HG03354 (cell line): ENCODE measurements at regions not wholly inside any gene's neighbourhood (a gene's known extent, or its start where the extent isn't known, plus 50 kb on each side); places are given as distances from the start of the nearest gene placed in this dataset.

ENCODE experiments used
- ATAC-seq: cut with Tn5 transposase; IDR thresholded peaks from one replicate; pipeline ENCODE4 v1.9.1; 2021; ENCODE audit warnings: mild to moderate bottlenecking; ENCODE audit not compliant: unreplicated experiment, poor library complexity, severe bottlenecking

GRCh38 chr17:79506150-79506870 is 104.5 kb downstream of the RBFOX3 start:
- ATAC-seq, result no peak

DNA sequence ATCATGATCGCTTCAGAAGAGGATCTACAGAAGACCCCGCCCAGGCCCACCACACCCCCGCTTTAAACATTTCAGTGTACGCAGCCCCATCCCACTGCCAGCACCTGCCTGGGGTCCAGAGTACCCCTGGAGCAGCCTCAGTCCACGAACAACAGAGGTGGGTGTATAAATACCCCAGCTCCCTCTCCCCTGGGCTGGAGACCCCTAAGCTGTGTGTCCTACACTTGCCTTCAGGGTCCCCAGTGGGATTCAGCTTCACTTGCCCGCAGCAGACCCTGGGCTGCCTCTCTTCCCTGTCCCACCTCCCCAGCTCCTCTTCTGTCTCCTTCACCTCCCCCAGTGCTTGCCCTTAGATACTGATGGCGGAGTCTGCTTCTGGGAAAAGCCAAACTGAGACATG is 105.7 kb downstream of the RBFOX3 start:
- no peak for ATAC-seq

DNA sequence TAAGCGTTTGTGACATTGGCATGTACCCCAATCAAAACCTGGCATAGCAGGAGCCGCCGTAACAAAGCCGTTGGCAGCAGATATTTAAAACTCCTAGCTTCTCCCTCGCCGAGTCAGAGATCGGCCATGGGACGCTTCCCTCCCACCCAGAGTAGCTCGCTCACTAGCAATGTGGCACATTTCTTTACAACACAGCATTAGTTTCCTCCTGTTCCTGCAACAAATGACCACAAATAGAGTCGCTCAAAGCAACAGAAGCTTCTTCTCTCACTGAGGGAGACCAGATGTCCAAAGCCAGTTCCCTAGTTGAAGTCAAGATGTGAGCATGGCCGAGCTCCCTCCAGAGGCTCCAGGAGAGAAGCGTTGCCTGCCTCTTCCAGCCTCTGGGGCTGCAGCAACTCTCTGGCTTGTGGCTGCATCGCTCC is 106.7 kb downstream of the RBFOX3 start:
- no peak for ATAC-seq

- ATAC-seq, result no peak
Measured at GRCh38 chr17:79503126-79503839, 107.6 kb downstream of the RBFOX3 start.

DNA sequence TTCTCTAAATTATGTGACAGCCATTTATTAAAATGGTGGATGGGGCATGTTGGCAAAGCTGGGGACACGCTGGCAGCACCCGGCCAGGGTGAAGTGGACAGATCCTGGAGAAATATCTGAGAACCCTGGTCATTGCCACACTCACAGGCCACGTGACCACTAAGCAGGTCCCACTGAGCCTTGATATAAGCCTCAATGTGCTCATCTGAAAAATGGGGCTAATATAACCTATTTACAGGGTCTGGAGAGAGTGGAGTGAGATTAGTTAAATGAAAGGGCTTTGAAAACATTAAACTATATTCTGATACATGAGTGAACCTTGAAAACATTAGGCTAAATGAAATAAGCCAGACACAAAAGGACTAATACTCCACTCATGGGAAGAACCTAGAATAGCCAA is 108.9 kb downstream of the RBFOX3 start:
- no peak for ATAC-seq

- ATAC-seq, result no peak
Measured at GRCh38 chr17:79500745-79501618, 109.9 kb downstream of the RBFOX3 start.

GRCh38 chr17:79498854-79499253 is 112.0 kb downstream of the RBFOX3 start:
- no peak for ATAC-seq

DNA sequence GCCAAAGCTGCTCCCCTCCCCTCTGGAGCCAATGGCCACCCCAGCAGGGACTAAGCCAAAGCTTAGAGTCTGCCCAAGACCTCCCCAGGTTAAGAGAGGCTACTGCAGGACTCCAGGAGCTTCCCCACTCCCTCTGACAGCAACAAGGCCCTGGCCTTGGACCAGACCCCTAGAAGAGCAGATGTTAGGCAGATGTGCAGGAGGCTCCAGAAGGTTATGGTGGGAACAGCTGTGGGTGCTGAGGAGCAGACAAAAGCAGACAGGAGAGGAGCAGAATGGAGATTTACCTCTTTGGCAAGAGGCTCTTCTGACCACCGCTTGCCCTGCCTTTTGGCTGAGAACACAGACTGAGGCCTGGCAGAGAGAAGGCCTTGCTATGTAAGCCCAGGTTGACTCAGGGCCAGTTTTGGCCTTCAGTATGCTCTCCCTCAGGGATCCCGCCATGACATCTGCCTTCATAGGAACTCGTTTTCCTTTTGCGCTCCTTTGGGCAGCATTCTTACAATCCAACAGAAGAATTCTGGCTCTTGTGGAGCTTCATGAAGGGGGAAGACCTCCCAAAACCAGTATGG is 113.0 kb downstream of the RBFOX3 start:
- ATAC-seq, result no peak

GRCh38 chr17:79496422-79497005 is 114.3 kb downstream of the RBFOX3 start:
- ATAC-seq, result no peak

GRCh38 chr17:79495665-79496064 is 115.2 kb downstream of the RBFOX3 start:
- ATAC-seq, result no peak

GRCh38 chr17:79491006-79491405 is 119.8 kb downstream of the RBFOX3 start:
- ATAC-seq, result no peak

- no peak for ATAC-seq
Measured at GRCh38 chr17:79490530-79490929, 120.3 kb downstream of the RBFOX3 start.

GRCh38 chr17:79487149-79487548 is 123.7 kb downstream of the RBFOX3 start:
- no peak for ATAC-seq

GRCh38 chr17:79485991-79486390 is 124.9 kb downstream of the RBFOX3 start:
- no peak for ATAC-seq

DNA sequence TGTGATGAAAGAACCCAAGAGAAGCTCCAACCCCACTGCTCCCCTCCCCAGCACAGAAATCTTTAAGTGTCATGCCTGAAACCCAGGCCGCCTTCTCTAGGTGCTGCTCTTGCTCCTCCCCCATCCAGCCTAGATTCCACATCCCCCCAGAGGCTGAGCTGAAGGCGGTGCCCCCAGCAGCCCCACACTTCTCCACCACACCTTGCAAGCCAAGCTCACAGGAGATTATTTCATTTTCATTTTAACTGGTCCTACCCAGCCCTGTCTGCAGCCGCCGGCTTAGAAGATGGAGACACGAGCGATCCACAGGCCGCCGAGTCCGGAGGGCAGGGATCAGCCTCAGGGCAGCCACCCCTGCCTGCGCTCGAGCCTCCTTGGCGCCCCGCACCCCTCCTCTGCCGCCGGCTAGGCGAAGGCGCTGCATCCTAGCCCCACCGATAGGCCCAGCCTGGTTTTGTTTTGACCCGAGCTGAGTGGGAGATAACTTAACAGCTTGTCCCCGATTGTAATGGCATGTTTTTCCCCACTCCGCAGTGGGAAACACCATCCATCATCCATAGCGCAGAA is 125.3 kb downstream of the RBFOX3 start:
- no peak for ATAC-seq

DNA sequence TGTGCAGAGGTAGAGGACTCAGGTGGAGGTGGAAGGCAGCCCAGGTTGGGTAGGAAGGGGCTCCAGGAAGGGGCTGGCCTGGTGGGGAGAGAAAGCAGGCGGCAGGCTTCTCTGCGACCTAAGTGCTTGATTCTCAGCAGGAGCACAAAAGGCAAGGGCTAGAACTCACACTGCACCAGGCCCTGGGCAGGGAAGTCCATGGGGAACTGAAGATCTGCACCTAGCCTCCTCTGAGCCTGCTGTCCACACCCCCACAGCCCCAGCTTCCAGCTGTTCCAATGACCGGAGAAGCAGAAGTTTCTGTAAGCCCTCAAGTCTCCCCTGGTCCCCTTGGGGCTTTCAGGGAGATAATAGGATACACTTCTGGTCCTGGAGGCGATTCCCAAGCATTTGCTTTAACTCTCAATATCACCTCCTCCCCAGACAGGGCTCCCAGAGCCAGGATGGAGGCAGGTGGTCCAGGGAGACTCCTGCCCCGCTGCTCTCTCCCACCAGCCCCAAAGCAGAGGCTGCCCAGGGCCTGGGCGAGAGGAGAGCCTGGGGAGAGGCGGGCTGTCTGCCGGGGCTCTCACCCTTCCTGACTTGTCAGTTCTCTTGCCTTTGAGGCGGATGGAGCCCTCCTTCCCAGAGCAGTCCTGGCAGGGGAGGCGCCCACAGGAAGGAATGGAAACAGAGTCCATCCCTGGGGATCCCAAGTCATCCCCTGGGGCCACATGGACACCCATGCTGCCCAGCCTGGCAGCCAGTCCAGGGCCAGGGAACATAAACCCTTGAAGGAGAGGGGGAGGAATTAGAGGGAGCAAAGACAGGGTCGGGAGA is 126.0 kb downstream of the RBFOX3 start:
- ATAC-seq, result no peak

DNA sequence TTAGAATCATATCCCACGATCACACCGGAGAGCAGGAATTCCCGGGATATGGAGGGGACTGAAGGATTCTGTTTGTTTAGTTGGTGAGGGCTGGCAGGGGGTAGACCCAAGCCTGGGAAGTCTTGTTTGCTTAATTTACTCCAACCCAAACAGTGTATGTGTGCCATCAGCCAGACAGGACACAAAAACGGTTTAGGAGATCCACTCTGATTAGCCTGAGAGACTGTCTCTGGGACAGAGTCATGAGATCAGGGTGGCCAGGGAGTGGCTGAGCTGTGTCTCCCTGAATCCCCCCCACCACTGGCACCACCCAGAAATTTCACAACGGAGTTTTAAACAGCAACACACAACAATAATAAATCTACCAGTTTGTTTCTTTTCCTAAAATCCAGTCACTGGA is 127.0 kb downstream of the RBFOX3 start:
- no peak for ATAC-seq

DNA sequence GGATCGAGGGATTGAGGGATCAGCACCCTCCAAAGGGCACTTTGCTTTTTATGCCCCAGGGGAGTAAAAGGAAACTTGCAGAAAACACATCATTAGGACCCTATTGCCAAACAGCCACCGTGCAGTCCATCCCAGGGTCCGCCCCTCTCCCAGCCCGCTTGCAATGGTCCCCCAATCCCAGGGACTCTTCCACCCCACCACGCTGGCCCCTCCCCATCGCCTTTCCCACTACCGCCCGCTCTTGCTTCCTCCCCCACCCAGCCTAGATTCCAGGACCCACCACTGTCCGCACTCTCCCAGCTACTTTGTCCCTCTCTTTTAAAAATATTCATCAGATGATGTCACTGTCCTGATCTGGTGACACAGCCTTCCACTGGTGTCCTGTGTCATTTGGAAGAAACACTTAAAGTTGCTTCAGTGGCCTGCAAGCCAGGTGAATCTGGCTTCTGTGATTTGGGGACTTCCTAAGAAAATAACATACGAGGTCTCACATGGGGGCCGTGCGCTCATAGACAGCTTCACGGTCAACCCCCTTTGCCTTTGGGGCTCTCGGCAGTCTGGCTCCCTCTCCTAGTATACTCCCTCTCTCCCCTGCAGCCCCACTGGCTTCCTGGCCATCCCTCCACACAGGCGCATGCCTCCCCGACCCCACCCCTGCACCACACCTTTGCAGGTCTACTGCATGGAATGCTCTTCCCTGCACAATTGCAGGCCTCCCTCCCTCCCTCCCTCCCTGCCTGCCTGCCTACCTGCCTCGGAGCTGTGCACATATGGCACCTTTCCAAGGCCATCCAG is 127.9 kb downstream of the RBFOX3 start:
- ATAC-seq, result no peak
